Neural crest cell (in vitro differentiated cells): ENCODE measurements at regions not wholly inside any gene's neighbourhood (a gene's known extent, or its start where the extent isn't known, plus 50 kb on each side); places are given as distances from the start of the nearest gene placed in this dataset.

Experiments
- DNase-seq: peaks from one replicate; pipeline ENCODE4 v3.0.0; 2021; ENCODE audit warnings: low read depth, mixed read lengths, low spot score
- H3K27ac Mint-ChIP-seq: one replicate; pipeline ENCODE4 v1.8.0; 2021; ENCODE audit warnings: mild to moderate bottlenecking, mixed read lengths; ENCODE audit not compliant: unreplicated experiment
- H3K27me3 Mint-ChIP-seq: 2 replicates; pipeline ENCODE4 v1.8.0; 2021; ENCODE audit warnings: low read depth, mild to moderate bottlenecking, mixed read lengths
- H3K36me3 Mint-ChIP-seq: 2 replicates; pipeline ENCODE4 v1.8.0; 2021; ENCODE audit warnings: low read depth, mild to moderate bottlenecking, mixed read lengths
- H3K4me1 Mint-ChIP-seq: 2 replicates; pipeline ENCODE4 v1.8.0; 2021; ENCODE audit warnings: mixed read lengths
- H3K4me3 Mint-ChIP-seq: one replicate; pipeline ENCODE4 v1.8.0; 2021; ENCODE audit warnings: mild to moderate bottlenecking, mixed read lengths
- H3K9me3 Mint-ChIP-seq: 2 replicates; pipeline ENCODE4 v1.8.0; 2021; ENCODE audit warnings: mixed read lengths
- TF ChIP-seq, protein P1 (sequence below): fragments of 200-600 bp; sonication (generic); conservative IDR thresholded peaks from 2 replicates; pipeline ENCODE4 v1.5.0; 2021; ENCODE audit warnings: antibody characterized with exemption, mild to moderate bottlenecking

DNA sequence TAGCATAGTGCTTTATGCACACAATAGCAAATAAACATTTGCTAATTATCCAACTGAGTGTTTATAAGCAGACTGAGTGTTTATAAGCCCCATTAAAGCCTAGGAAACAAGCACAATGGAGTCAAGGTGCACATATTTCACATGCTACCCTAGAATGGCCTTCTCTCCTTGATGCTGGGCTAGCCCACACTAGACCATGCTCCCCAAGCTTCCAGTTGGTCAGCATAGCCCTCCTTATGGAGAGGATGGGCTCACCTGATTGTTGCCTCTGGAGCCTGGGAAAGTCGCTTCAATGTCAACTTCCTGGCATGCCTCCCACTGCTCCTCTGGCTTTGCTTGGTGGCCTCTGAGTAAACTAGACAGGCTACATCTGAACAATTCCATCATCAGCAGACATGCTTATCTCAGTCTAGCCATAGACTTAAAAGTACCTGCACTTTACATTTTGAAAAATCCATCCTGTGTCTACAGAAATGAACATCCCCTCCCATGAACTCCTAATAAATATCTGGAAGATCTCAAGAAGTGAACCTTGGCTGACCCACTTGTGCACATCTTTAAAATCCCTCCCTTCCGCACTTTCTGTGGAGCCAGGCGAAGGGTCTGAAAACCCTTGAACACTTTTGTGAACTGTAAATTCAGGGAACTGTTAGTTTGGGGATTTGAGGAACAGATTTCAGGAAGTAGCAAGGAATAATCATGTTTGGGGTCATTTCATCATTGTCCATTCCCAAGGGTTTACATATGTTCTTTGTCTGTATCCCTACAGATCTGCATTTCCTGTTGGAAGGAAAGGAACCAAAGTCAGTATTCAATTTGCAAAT, 486.6 kb downstream of the ARHGEF28 start:
- Mint-ChIP-seq H3K27me3 (no peaks in the 10 kb centered on the region), H3K27ac (peak overlapping the region; percentile 21)

DNA sequence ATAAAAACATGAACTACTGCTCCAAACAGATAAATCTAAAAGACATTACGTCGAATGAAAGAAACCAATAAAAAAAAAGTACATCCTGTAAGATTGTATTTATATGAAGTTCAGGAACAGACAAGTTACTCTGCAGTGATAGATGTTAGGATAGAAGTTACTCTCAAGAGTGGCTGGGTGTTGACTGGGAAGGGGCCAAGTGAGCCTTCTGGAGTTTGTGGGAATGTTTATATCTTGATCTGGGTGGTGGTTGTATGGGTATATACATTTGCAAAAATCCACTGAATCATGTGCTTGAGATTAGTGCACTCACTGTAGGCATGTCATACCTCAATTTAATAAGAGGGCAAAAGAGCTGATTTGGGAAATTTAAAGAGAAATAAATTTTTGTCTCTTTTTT, 485.8 kb downstream of the ARHGEF28 start:
- TF ChIP-seq, protein P1, sequence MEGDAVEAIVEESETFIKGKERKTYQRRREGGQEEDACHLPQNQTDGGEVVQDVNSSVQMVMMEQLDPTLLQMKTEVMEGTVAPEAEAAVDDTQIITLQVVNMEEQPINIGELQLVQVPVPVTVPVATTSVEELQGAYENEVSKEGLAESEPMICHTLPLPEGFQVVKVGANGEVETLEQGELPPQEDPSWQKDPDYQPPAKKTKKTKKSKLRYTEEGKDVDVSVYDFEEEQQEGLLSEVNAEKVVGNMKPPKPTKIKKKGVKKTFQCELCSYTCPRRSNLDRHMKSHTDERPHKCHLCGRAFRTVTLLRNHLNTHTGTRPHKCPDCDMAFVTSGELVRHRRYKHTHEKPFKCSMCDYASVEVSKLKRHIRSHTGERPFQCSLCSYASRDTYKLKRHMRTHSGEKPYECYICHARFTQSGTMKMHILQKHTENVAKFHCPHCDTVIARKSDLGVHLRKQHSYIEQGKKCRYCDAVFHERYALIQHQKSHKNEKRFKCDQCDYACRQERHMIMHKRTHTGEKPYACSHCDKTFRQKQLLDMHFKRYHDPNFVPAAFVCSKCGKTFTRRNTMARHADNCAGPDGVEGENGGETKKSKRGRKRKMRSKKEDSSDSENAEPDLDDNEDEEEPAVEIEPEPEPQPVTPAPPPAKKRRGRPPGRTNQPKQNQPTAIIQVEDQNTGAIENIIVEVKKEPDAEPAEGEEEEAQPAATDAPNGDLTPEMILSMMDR = no peak
- DNase-seq = no peak
- Mint-ChIP-seq H3K4me1 (peaks cover 19% of the 10 kb centered on the region), H3K27ac (no peak overlapping the region), H3K27me3 (no peaks in the 10 kb centered on the region), H3K4me3 (no peak overlapping the region), H3K36me3 (no peaks in the 10 kb centered on the region), H3K9me3 (peaks cover 2% of the 10 kb centered on the region)

More for the DNA sequence above, 486.6 kb downstream of the ARHGEF28 start:
- H3K36me3 Mint-ChIP-seq = no peaks in the 10 kb centered on the region
- no peak overlapping the region for H3K4me3 Mint-ChIP-seq
- TF ChIP-seq, protein P1 = no peak
- H3K4me1 Mint-ChIP-seq = peaks cover 19% of the 10 kb centered on the region
- no peak for DNase-seq
- H3K9me3 Mint-ChIP-seq = peaks cover 2% of the 10 kb centered on the region

DNA sequence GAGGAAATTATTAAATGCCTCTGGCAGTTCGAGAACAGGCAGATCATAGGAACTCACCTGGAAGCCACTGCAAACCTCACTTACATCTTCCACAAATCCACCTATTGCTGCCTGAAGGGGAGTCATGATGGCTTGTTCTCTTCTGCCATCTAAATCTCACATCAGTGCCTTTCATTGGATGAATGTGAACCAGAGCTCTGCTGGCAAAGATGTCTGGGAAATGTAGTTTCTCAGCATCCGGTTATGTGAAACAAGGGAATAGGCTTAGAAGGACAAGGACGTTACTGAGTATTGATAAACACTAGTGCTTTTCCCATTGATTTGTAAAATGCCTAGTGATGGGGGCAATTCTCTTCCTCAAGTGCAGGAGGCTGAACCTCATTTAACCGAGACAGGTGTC, 483.3 kb downstream of the ARHGEF28 start:
- Mint-ChIP-seq H3K27ac (no peak overlapping the region), H3K4me1 (peaks cover 20% of the 10 kb centered on the region), H3K27me3 (no peaks in the 10 kb centered on the region), H3K4me3 (no peak overlapping the region), H3K9me3 (no peaks in the 10 kb centered on the region), H3K36me3 (no peaks in the 10 kb centered on the region)
- TF ChIP-seq, protein P1 = no peak
- DNase-seq = no peak

DNA sequence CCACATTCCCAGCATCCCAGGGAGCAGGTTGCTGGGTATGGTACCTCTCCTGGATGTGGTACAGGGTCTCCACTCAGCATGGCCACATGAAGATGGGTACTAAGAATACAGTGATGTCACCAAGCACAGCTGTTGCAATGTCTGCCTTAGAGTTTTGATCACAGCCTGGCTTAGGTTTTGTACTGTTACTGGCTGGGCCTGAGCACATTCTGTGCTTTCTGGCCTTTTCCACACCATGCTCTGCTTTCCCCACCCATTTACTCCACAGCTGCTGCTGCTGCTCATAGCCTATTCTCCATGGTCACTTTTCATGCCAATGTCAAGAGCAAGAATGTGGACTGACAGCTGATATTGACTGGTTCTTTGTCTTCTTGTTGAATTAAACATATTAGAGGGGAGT, 481.9 kb downstream of the ARHGEF28 start:
- TF ChIP-seq, protein P1 = no peak
- no peaks in the 10 kb centered on the region for H3K36me3 Mint-ChIP-seq
- DNase-seq = no peak
- no peaks in the 10 kb centered on the region for H3K9me3 Mint-ChIP-seq
- no peak overlapping the region for H3K27ac Mint-ChIP-seq
- no peaks in the 10 kb centered on the region for H3K27me3 Mint-ChIP-seq
- H3K4me1 Mint-ChIP-seq = peaks cover 16% of the 10 kb centered on the region
- no peak overlapping the region for H3K4me3 Mint-ChIP-seq

DNA sequence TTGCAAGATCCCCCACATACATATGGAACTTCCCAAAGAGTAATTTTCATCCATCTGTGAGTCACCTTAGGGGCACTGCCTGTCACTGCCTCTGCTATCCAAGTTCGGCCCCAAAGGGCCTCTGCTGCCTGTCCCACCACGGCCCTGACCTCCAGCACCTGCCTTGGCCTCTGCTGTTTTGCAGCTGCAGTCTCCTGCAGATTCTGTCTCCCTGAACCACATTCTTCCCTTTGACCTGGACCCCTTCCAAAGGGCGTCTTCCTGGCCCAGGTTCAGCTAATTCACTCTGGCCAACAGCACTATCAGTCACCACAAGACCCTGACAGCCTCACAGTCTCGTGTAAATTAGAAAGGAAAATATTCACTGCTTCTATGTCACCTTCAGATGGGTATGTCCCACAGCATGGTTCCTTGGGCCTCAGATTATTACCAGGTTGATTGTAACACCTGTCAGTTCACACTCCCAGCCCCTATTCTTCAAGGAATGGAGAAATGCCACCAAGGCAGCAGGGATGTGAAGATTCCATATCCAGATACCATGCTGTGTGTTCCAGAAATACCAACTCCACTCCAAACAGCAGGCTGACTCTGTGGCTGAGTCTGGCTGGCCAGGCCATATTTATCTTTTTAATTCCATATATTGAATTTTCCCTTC, 479.3 kb downstream of the ARHGEF28 start:
- no peak for DNase-seq
- Mint-ChIP-seq H3K9me3 (peaks cover 2% of the 10 kb centered on the region), H3K27me3 (no peaks in the 10 kb centered on the region), H3K4me1 (peaks cover 12% of the 10 kb centered on the region), H3K36me3 (peaks cover 2% of the 10 kb centered on the region), H3K27ac (peak overlapping the region; percentile 5), H3K4me3 (no peak overlapping the region)
- TF ChIP-seq, protein P1 = no peak
